GM12878 (cell line): ENCODE measurements at regions not wholly inside any gene's neighbourhood (a gene's known extent, or its start where the extent isn't known, plus 50 kb on each side); places are given as distances from the start of the nearest gene placed in this dataset.

Experiments used
- ASH2L ChIP-seq: fragments of 300-600, 200-600 bp; sonication (generic); IDR thresholded peaks from 2 replicates; pipeline ENCODE4 v1.6.1; 2017; ENCODE audit warnings: low read depth, mild to moderate bottlenecking, borderline replicate concordance
- EP300 ChIP-seq, 2 experiments: fragments of 150-350 bp in 1 of 2; IDR thresholded peaks; 2 replicates each; pipeline ENCODE4 v1.6.1; 2011 to 2012; ENCODE audit warnings: low read depth in 2 of 2, low read length in 2 of 2, borderline replicate concordance in 1 of 2, improper control_type of control experiment in 1 of 2, inconsistent platforms in 1 of 2; ENCODE audit not compliant: control insufficient read depth in 1 of 2
- POLR2AphosphoS5 ChIP-seq: IDR thresholded peaks from 2 replicates; pipeline ENCODE4 v1.6.1; 2011; ENCODE audit warnings: mild to moderate bottlenecking, low read length, inconsistent platforms
- SRF ChIP-seq, 2 experiments: IDR thresholded peaks; 2 replicates each; pipeline ENCODE4 v1.6.1; 2011; ENCODE audit warnings: low read depth in 2 of 2, low read length in 2 of 2, mild to moderate bottlenecking in 1 of 2, moderate library complexity in 1 of 2
- ZNF217 ChIP-seq: fragments of 450-650 bp; IDR thresholded peaks from 2 replicates; pipeline ENCODE4 v1.6.1; 2017; ENCODE audit warnings: antibody characterized with exemption, mild to moderate bottlenecking
- TF ChIP-seq, protein P1 (sequence below): IDR thresholded peaks from 2 replicates; pipeline ENCODE4 v1.6.1; 2011; ENCODE audit warnings: low read depth, mild to moderate bottlenecking, low read length, moderate library complexity, borderline replicate concordance; ENCODE audit errors: extremely low read depth
- TF ChIP-seq, protein P2 (sequence below), 3 experiments: IDR thresholded peaks in 2 of 3; conservative IDR thresholded peaks in 1 of 3; 2 replicates each; pipeline ENCODE4 v1.5.1; 2011; ENCODE audit warnings: low read depth in 3 of 3, low read length in 3 of 3, mild to moderate bottlenecking in 3 of 3, control low read depth in 2 of 3, moderate library complexity in 2 of 3, inconsistent platforms in 1 of 3, mixed read lengths in 1 of 3; ENCODE audit not compliant: control insufficient read depth in 2 of 3, insufficient read depth in 1 of 3; ENCODE audit errors: extremely low read depth in 1 of 3
- TF ChIP-seq, protein P3 (sequence below): fragments of 450-650 bp; formaldehyde crosslinking; IDR thresholded peaks from 2 replicates; pipeline ENCODE4 v1.5.0; 2022; ENCODE audit warnings: mild to moderate bottlenecking, missing genetic modification characterization
- TF ChIP-seq, protein P4 (sequence below): IDR thresholded peaks from 2 replicates; pipeline ENCODE4 v1.6.1; 2011; ENCODE audit warnings: low read depth, low read length, improper control_type of control experiment, borderline replicate concordance

DNA sequence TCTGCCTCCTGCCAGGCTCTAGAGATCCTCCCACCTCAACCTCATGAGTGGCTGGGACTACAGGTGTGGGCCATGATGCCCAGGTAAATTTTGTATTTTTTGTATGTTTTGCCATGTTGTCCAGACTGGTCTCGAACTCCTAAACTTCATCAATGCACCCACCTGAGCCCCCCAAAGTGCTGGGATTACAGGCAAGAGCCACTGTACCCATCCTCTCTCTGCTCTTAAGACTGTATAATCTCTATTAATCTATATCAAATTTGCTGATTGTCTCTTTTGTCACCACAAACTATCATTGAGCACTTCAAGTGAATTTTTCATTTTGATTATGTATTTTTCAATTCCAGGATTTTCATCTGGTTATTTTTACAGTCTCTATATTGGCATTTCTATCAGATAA, 440.3 kb downstream of the NOVA1 start:
- TF ChIP-seq SRF (IDR thresholded peaks at IDR 0.05; ENCODE audit: low read depth in 2 of 2, low read length in 2 of 2): no peak
- TF ChIP-seq ASH2L: no peak
- no peak for TF ChIP-seq POLR2AphosphoS5
- no peak for TF ChIP-seq ZNF217
- TF ChIP-seq, protein P1, sequence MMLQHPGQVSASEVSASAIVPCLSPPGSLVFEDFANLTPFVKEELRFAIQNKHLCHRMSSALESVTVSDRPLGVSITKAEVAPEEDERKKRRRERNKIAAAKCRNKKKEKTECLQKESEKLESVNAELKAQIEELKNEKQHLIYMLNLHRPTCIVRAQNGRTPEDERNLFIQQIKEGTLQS: no peak
- TF ChIP-seq, protein P2, sequence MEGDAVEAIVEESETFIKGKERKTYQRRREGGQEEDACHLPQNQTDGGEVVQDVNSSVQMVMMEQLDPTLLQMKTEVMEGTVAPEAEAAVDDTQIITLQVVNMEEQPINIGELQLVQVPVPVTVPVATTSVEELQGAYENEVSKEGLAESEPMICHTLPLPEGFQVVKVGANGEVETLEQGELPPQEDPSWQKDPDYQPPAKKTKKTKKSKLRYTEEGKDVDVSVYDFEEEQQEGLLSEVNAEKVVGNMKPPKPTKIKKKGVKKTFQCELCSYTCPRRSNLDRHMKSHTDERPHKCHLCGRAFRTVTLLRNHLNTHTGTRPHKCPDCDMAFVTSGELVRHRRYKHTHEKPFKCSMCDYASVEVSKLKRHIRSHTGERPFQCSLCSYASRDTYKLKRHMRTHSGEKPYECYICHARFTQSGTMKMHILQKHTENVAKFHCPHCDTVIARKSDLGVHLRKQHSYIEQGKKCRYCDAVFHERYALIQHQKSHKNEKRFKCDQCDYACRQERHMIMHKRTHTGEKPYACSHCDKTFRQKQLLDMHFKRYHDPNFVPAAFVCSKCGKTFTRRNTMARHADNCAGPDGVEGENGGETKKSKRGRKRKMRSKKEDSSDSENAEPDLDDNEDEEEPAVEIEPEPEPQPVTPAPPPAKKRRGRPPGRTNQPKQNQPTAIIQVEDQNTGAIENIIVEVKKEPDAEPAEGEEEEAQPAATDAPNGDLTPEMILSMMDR (IDR thresholded peaks at IDR 0.05 in 2 of 3, conservative IDR thresholded peaks at IDR 0.05 in 1 of 3; ENCODE audit: control insufficient read depth in 2 of 3, extremely low read depth in 1 of 3, insufficient read depth in 1 of 3, low read depth in 3 of 3, low read length in 3 of 3): no peak
- TF ChIP-seq, protein P3, sequence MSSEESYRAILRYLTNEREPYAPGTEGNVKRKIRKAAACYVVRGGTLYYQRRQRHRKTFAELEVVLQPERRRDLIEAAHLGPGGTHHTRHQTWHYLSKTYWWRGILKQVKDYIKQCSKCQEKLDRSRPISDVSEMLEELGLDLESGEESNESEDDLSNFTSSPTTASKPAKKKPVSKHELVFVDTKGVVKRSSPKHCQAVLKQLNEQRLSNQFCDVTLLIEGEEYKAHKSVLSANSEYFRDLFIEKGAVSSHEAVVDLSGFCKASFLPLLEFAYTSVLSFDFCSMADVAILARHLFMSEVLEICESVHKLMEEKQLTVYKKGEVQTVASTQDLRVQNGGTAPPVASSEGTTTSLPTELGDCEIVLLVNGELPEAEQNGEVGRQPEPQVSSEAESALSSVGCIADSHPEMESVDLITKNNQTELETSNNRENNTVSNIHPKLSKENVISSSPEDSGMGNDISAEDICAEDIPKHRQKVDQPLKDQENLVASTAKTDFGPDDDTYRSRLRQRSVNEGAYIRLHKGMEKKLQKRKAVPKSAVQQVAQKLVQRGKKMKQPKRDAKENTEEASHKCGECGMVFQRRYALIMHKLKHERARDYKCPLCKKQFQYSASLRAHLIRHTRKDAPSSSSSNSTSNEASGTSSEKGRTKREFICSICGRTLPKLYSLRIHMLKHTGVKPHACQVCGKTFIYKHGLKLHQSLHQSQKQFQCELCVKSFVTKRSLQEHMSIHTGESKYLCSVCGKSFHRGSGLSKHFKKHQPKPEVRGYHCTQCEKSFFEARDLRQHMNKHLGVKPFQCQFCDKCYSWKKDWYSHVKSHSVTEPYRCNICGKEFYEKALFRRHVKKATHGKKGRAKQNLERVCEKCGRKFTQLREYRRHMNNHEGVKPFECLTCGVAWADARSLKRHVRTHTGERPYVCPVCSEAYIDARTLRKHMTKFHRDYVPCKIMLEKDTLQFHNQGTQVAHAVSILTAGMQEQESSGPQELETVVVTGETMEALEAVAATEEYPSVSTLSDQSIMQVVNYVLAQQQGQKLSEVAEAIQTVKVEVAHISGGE (CRISPR knock-in tag): no peak
- TF ChIP-seq EP300 (IDR thresholded peaks at IDR 0.05; ENCODE audit: borderline replicate concordance in 1 of 2, control insufficient read depth in 1 of 2, low read depth in 2 of 2, low read length in 2 of 2): no peak
- TF ChIP-seq, protein P4, sequence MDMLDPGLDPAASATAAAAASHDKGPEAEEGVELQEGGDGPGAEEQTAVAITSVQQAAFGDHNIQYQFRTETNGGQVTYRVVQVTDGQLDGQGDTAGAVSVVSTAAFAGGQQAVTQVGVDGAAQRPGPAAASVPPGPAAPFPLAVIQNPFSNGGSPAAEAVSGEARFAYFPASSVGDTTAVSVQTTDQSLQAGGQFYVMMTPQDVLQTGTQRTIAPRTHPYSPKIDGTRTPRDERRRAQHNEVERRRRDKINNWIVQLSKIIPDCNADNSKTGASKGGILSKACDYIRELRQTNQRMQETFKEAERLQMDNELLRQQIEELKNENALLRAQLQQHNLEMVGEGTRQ: no peak
